Endothelial cell of hepatic sinusoid (primary cell): ENCODE measurements at regions not wholly inside any gene's neighbourhood (a gene's known extent, or its start where the extent isn't known, plus 50 kb on each side); places are given as distances from the start of the nearest gene placed in this dataset.
"Not testable (repeated sequence)": the region's sequence is repeated elsewhere in the genome, so short reads cannot be mapped to it uniquely, and the experiment has no call there.

ENCODE experiments used
- in situ Hi-C: cut with HindIII; loops from 2 replicates; pipeline ENCODE4 v1.10.0; 2017; ENCODE audit warnings: low sequenced_read_pairs

GRCh38 chr2:161044921-161045320 lies 115.3 kb upstream of the TANK start:
- in situ Hi-C loops = no loop called here

GRCh38 chr2:161045726-161046125 lies 114.5 kb upstream of the TANK start:
- in situ Hi-C loops = no loop called here

- in situ Hi-C loops = no loop called here
These were observed 113.4 kb upstream of the TANK start for GRCh38 chr2:161046876-161047275.

GRCh38 chr2:161048317-161048716 lies 111.9 kb upstream of the TANK start:
- in situ Hi-C loops = no loop called here

GRCh38 chr2:161049559-161049958 lies 110.7 kb upstream of the TANK start:
- in situ Hi-C loops = no loop called here

- in situ Hi-C loops = no loop called here
These were observed 108.0 kb upstream of the TANK start for GRCh38 chr2:161052214-161052613.

GRCh38 chr2:161055289-161055688 lies 104.9 kb upstream of the TANK start:
- in situ Hi-C loops = no loop called here

GRCh38 chr2:161059388-161059787 lies 100.8 kb upstream of the TANK start:
- in situ Hi-C loops = no loop called here

GRCh38 chr2:161061786-161062185 lies 98.4 kb upstream of the TANK start:
- in situ Hi-C loops = no loop called here

- in situ Hi-C loops = no loop called here
These were observed 96.9 kb upstream of the TANK start for GRCh38 chr2:161063157-161063945.

- in situ Hi-C loops = no loop called here
These were observed 96.3 kb upstream of the TANK start for GRCh38 chr2:161063946-161064306.

GRCh38 chr2:161067846-161068350 lies 92.3 kb upstream of the TANK start:
- in situ Hi-C loops = no loop called here

GRCh38 chr2:161068670-161069069 lies 91.6 kb upstream of the TANK start:
- in situ Hi-C loops = no loop called here

GRCh38 chr2:161070693-161071479 lies 89.3 kb upstream of the TANK start:
- in situ Hi-C loops = no loop called here

- in situ Hi-C loops = not testable (repeated sequence)
These were observed 87.8 kb upstream of the TANK start for GRCh38 chr2:161072436-161072835.

- in situ Hi-C loops = no loop called here
These were observed 84.5 kb upstream of the TANK start for GRCh38 chr2:161075701-161076100.

GRCh38 chr2:161076936-161077335 lies 83.3 kb upstream of the TANK start:
- in situ Hi-C loops = no loop called here

GRCh38 chr2:161077367-161078210 lies 82.6 kb upstream of the TANK start:
- in situ Hi-C loops = no loop called here

- in situ Hi-C loops = no loop called here
These were observed 82.1 kb upstream of the TANK start for GRCh38 chr2:161078211-161078539.

- in situ Hi-C loops = no loop called here
These were observed 75.1 kb upstream of the TANK start for GRCh38 chr2:161085149-161085548.

- in situ Hi-C loops = no loop called here
These were observed 71.4 kb upstream of the TANK start for GRCh38 chr2:161088658-161089350.
